ENCODE measurements at regions not wholly inside any gene's neighbourhood (a gene's known extent, or its start where the extent isn't known, plus 50 kb on each side); places are given as distances from the start of the nearest gene placed in this dataset.

DNA sequence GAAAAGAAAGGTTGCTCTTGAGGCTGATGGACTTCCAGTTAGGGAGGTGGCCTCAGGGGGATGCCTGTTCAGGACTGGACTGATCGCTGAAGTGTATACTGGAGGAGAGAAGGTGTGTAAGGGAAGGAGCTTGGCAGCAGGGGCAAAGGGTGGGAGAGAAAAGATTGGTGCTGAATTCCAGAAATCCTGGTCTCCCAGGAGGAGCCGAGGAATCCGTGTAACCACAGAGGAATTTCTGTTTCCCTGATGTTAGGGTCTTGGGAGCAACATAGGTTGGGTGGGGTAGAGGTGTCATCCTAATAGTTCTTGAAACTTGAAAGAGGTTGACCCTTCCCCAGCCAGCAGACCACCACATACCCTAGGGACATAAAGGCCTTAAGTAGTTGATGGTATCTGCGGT is 88.9 kb upstream of the PTPN3 start:
- TF ChIP-seq, protein P1, sequence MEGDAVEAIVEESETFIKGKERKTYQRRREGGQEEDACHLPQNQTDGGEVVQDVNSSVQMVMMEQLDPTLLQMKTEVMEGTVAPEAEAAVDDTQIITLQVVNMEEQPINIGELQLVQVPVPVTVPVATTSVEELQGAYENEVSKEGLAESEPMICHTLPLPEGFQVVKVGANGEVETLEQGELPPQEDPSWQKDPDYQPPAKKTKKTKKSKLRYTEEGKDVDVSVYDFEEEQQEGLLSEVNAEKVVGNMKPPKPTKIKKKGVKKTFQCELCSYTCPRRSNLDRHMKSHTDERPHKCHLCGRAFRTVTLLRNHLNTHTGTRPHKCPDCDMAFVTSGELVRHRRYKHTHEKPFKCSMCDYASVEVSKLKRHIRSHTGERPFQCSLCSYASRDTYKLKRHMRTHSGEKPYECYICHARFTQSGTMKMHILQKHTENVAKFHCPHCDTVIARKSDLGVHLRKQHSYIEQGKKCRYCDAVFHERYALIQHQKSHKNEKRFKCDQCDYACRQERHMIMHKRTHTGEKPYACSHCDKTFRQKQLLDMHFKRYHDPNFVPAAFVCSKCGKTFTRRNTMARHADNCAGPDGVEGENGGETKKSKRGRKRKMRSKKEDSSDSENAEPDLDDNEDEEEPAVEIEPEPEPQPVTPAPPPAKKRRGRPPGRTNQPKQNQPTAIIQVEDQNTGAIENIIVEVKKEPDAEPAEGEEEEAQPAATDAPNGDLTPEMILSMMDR (IDR thresholded peaks at IDR 0.05; ENCODE audit: borderline replicate concordance, extremely low read depth, low read length, poor library complexity, severe bottlenecking) = no peak
- no peak for TF ChIP-seq EZH2 (IDR thresholded peaks at IDR 0.05; ENCODE audit: borderline replicate concordance, low read depth, low read length, severe bottlenecking)
